ENCODE measurements at regions not wholly inside any gene's neighbourhood (a gene's known extent, or its start where the extent isn't known, plus 50 kb on each side); places are given as distances from the start of the nearest gene placed in this dataset.
A peak's percentile ranks its signal among the peaks of the same experiment; 100 is the strongest.

DNA sequence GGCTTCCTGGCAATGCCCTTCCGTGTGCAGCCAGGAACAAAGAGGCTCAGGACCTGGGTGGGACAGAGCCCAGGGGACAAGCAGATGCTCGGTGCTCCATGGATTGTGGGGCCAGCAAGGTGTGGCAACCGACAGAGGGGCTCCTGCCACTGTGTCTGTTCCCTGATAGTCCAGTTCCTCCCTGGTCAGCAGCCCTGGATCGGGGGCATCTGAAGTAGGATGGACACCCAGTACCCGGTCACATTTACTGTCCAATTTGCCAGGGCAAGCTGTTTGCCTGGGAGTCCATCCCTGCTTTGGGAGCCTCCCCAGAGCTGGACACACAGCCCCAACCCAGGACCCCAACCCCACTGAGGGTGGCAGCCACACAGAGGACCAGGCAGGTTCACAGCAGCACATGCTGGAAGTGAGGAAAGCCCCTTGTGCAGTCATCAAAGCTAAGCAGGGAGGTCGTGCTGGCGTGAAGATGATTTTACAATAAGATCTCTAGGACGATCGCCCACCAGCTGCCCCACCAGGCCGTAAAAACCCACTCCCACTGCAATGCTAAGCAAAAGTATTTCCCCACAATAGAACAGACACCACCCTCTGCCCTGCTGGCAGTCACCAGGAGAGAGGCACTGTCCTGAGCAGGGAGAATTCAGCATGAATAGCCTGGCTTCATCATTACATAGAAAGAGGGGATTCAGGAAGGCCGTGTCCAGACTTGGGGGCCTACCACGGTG, 141.7 kb downstream of the NDUFA10 start:
- DNase-seq (ENCODE audit: low read depth in 2 of 2, low spot score in 1 of 2) = no peak

DNA sequence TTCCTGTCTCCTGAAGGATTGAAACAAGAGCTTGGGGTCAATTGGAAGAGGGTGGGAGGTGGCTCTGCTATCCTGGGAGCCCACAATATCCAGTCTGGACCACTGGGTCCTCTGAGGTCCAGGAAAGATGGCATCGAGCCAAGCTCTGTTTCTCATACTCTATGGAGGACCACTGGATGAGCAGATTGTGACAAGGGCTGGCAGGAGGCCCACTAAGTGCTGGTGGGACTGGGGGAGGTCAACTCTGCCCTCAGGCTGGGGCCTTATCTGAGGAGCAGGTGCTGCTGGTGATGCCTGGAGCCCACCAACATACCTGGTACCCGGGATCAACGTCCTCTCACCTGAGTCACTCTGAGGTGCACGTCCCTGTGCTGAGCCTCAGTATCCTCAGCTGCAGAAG, 142.4 kb downstream of the NDUFA10 start:
- no peak for DNase-seq (ENCODE audit: low read depth in 2 of 2, low spot score in 1 of 2)

DNA sequence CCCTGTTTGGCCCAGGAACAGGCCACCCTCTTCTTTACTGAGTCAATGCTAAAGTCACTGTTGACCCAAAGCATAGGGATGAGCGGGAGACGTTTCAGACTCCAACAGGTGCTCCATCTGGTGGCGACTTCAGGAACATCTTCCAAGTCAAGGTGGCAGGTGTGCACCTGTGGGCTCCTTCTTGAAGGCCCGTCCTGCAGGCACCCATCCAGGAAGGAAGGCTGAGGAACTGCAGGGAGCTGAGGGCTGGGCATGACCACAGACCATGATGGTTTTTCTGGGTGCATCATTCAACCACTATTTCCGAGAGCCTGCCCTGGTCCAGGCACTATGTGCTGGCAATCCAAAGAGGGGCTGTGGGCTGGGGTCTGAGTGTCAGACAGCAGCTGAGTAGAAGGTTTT, 142.8 kb downstream of the NDUFA10 start:
- peak; percentile 7 to 45 for DNase-seq (ENCODE audit: low read depth in 2 of 2, low spot score in 1 of 2)

DNA sequence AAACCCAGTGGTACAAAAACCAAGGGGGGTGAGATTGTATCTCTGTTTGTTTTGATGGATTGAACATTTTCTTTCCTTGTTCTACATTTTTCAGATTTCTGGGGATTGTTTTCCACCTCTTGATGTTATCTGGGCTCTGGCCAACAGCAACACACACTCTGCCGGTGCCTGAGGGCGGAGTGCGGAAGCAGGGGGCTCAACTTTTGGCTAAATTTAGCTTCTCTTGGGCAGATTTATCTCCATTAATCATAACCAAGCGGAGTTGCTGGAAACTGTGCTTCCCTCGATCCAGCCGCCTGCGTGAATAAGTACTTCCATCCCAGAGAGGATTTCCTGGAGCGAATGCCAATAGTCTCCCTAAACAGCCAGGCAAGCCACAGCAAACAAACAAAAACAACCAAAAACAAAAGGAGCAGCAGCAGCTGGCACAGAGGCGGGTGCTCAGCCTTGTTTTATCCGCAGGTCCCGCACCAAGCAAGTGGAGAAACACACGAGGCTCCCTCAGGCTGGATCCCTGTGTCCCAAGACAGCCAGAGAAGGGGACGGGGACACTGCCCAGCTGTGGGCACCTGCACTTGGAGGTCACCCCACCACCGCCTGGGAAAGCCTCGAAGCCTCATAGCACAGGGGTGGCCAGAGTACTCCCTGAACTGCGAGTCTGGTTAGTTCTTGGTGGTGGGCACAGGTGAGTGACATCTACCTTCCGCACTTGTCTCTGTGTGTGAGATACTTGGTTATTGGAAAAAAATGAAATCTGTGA, 143.4 kb downstream of the NDUFA10 start:
- DNase-seq (ENCODE audit: low read depth in 2 of 2, low spot score in 1 of 2) = no peak

DNA sequence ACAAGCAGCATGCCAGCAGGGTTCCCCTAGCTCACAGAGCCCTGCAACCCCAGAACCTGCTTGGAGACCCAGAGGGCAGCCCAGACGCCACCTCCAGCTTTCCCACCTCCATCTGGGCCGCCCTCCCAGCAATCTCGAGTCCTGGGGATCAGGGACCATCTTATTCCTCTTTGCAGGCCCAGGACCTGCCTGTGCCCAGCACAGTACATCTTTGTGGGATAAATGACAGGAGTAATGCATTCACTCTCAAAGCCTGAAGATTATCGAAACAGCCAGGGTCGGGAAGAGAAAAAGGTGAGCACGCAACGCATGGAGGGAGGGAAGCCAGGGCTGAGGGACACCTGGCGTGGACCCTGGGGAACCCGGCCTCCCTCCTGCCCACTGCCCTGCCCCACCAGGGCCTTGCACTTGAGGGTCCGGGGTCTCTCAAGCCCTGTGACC, 144.1 kb downstream of the NDUFA10 start:
- DNase-seq (ENCODE audit: low read depth in 2 of 2, low spot score in 1 of 2) = no peak

DNA sequence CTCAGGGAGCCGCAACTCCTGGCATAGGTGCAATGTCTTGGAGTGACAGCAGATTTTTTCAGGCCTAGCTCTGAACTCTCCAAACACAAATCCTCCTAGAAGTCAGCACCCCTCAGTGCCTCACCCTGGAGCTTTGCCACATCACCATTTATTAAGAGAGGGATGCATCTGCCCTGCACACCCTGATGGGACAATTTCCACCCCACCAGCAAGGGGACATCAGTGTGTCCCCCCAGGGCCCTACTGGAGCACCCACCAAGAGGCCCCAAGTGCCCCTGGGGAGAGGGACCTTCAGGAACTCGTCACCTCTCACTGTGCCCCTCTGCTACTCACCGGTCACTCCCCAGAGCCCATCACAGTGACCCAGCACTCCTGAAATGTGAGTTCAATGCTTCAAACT, 144.7 kb downstream of the NDUFA10 start:
- DNase-seq (ENCODE audit: low read depth in 2 of 2, low spot score in 1 of 2) = no peak

DNA sequence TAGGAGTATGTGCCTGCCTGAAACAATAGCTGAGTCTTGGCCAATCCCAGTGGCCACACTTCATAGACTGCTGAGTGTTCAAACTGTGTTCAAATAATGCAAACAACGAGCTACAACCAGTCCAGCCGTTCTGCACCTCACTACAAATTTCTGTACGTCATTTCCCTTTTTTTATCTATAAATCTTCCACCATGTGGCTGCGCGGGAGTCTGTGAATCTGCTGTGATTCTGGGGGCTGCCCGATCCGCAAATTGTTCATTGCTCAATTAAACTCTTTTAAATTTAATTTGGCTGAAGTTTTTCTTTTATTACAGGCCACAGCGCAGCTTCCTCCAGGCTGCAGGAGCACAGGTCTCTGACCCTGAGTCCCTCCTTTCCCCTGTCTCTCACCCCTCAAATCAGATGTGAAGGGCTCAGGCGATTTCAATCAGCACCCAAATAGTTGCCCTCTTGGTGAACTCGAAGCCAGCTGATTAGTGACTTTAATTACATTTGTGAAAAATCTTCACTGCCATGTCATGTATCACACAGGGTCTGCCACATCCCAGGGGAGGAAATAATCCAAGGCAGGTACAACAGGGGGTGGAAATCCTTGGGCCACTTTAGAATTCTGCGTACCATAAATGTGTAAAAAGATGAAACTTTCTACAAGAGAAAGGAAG, 145.6 kb downstream of the NDUFA10 start:
- DNase-seq (ENCODE audit: low read depth in 2 of 2, low spot score in 1 of 2) = no peak

DNA sequence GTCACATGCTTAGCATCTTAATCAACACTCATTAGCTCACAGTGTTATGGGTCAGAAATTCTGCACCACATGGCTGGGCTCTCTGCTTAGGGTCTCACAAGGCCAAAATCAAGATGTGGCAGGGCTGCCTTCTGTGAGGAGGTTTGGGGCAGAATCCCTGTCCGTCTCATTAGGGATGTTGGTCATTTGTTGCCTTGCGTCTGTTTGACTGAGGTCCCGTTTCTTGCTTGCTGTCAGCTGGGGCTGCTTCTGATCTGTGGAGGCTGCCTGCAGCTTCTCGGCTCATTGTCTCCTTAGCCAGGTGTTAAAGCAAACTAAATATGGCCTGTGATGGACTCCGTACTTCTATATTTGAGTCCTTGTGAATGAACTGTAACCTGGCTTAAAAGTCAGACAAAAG, 146.5 kb downstream of the NDUFA10 start:
- no peak for DNase-seq (ENCODE audit: low read depth in 2 of 2, low spot score in 1 of 2)

DNA sequence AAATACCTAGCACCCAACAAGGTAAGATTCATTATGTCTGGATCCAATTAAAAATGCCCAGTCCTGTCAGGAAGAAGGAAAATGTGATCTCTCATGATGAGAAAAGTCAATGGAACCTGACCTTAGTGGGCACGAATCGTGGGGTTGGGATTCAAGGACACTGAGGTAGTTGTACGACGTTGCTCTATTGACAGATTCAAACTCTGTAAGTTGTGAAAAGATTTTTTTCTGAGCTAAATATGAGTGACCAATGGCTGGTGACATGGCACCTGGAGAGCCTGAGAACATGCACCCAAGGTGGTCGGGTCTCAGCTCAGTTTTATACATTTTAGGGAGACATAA, 148.2 kb downstream of the NDUFA10 start:
- DNase-seq (ENCODE audit: low read depth in 2 of 2, low spot score in 1 of 2) = no peak

DNA sequence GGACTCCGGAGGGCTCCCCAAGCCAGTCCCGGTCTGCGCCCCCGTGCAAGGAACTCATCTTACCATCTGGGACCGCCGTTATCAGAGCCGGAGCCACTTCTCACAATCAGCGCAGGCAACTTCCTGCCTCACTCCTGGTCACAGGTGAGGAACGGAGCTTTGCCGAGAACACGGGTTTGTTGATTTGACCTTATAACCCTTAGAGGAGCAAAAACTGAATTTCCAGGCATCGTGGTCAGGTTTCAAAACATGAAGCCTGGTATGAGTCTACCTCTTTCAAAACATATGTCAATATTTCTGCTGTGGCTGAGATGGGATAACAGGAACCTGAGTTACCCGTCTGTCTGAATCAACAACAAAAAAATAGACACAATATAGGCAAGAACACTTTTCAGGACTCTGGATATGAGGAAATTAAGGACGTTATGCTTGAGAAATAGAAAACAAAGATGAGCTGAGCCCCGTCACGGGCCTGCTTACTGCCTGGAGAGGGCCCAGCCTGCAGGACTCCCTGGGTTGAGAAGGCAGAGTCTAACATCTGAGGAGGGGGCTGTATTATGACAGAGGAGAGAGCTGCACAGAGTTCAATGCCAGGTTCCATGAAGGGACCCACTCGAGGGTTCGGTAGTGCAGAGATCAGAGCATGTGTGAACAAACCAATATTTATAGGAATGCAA, 148.7 kb downstream of the NDUFA10 start:
- DNase-seq (ENCODE audit: low read depth in 2 of 2, low spot score in 1 of 2) = no peak

DNA sequence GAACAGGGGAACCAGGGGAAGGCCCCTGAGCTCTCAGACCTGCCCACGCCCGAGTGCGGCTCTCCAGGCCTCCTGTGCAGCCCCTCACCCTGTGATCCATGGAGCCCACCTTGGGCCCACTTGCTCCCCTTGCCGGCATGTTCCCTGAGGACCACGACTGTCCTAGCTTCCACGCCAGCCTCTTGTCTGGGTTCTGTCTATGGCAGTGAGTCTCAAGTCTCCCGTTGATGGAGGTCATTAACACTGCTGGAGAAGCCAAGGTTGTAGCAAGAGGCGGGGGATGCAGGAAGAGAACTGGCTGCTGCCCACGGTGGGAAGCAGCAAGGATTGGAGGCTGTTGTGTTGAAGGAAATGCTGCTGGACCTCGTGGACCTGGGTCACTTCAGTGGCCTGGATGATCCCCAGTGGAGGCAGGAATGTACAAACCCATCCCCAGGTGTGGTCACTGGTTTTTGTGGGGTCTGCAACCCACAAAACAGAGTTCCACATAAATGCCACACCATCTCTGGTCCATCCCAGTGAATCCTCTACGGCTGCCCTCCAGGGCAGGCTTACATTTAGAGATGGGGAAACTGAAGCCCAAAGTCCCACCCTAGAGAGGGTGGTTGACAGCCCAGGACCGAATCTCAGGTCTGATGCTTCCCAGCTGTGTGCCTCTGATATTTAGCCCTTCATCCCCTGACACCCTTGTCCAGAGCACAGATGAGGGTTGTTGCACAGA, 150.3 kb downstream of the NDUFA10 start:
- DNase-seq (ENCODE audit: low read depth in 2 of 2, low spot score in 1 of 2) = no peak

DNA sequence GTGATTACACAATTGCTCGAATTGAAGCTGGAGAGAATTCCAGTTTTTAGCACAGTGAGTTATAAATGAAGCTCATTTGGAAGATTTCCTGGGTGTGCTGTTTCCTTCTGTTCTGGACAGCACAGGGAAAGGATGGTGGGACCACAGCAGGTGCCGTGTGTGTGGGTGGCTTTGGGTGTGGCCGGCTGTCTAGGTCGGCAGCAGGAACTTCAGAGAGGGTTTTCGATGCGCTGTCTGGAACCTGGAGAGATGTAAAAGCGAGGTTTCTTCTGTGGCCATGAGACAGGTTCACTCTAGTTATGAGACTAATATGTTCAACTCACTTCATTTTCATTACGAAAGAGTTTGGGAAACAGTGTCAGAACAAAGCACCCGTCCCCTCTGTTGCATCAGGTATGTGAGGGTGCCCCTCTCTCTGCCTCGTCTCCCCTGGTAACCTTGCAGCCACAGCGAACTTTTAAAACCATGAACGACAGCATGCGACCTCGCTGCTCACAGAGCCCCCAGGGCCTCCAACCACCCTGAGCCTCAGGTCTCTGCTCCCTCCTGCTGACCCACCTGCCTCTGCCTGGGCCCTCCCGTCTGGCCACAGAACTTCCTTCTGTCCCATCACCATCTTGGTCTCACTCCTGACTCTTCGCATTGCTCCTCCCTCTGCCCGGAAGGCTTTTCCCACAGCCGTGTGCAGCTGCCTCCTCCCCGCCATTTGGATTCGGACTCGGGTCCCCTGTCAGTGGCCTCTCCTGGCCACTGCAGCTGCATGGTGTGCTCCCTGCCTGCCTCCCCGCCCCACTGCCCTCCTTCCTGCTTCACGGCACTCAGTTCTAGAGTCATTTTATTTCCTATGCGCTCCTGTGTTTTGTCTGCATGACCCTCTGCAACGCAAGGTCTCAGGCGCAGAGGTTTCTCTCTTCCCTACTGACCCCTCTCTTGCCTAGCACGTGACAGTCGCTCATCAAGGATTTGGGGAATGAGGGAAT, 151.2 kb downstream of the NDUFA10 start:
- no peak for DNase-seq (ENCODE audit: low read depth in 2 of 2, low spot score in 1 of 2)

DNA sequence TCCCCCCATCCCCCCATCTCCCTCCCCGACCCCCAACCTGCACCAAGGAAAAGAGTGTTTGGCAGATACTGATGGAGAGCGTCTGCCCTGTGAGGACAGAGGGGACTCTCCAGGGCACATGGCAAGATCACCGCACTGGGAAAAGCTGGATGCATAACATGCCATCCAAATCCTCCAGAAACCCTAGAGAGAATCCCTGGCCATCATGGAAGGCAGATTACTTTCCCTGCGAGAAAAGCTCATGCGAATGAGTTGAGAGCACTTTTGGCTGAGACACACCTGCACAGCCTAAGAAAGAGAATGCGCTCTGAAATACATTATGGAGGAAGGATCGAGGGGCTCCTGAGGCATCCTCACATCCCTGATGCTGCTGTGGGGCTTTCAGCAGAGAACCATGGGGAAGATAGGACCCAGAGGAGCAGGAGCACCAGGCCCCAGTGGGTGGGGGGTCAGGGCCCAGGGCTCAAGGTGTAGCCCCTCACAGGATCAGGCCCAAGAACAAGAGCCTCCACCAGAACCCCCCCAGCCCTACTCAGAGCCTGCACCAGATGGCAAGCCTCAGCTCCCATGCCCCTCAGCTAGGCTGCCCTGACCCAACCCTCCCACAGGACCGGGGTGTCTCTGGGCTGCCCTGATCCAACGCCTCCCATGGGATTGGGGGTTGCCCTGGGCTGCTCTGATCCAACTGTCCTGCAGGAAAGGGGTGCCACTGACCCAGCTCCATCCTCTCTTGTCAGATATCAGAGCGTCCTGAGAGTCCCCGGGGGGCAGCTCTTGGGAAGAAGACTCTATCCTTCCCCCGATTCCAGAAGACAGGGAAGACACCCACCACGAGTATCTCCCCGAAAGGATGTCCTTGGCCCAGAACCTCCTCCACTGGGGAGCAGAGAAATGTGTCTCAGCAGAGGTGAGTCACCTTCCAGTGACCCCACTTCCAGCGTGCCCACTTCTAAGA, 153.4 kb downstream of the NDUFA10 start:
- DNase-seq (ENCODE audit: low read depth in 2 of 2, low spot score in 1 of 2) = no peak

DNA sequence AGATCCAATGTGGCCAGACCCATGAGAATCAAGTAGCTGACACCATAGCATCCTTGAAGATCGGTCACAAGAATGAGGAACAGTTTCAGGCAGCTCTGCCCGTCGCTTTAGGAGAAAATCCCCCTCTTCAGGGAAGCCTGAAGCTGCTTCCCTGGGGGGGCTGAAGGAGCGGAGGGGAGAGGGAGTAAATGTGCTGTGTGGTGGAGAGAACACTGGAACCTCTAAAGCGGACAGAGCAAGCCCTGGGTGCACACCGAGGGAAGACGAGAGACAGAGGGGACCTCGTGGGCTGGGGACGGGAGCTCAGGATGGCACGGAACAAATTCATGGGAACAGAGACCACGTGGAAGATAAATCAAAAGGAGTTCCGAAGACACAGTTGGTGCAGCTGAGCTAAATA, 154.3 kb downstream of the NDUFA10 start:
- DNase-seq (ENCODE audit: low read depth in 2 of 2, low spot score in 1 of 2) = no peak

DNA sequence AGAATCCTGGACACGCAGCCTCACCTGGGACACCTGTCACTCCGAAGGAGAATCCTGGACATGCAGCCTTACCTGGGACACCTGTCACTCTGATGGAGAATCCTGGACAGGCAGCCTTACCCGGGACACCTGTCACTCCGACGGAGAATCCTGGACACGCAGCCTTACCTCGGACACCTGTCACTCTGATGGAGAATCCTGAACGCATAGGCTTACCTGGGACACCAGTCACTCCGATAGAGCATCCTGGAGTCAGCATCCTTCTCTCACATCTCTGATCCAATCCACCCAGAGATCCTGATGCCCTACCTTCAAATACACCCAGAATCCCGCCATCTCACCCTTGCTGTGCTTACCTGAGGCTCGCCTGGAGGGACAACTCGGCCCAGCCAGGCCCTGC, 154.9 kb downstream of the NDUFA10 start:
- DNase-seq (ENCODE audit: low read depth in 2 of 2, low spot score in 1 of 2) = no peak

DNA sequence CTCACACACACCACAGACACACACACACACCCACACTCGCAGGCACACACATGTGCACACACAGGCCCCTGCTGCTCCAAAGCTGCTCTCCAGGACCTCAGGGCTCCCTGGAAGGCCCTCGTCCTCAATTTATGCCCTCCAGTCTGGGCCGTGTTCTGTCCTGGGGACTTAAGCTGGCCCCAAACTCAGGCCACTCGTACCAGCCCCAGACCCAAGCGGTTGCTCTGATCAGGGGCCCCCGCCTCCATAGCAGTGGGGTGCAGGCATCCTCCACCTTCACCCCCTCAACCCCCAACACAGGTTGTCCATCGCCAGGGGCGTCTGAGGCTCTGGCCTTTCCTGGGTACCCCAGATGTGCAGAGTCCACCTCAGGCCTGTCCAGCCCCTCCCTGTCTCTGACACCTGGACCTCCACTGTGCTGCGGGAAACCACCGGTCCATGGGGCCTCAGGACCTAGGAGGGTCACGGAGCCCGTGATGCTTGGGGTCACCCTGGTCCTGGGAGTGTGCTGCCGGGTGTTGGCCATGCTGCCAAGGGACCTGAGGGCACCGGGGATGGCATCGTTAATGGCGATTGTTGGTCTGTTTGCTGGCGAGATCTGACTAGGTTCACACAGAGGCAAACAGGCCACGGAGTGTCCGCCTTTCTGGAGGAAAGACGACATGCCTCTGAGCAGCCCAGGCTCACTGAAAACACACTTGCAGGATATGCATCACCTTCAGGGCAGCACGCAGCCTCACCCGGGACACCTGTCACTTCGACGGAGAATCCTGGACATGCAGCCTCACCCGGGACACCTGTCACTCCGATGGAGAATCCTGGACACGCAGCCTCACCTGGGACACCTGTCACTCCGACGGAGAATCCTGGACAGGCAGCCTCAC, 155.6 kb downstream of the NDUFA10 start:
- DNase-seq (ENCODE audit: low read depth in 2 of 2, low spot score in 1 of 2) = no peak

DNA sequence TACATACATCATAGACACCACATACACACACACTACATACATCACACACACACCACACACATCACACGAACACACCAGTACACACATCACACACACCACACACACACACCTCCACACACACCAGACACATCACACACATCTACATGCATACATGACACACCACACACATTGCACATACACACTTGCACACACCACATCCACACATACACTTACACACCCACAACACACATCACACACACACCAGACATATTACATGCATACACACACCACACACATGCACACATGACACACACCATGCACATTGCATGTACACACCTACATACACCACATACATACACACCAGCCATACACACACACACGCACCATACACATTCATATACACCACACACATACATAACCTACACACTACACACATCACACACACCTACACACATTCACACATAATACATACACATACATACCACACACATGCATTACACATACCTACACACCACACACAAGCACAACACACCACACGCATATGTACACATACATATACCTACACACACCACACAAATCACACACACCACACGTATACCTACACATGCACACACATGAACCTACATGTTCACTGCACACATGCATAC, 156.5 kb downstream of the NDUFA10 start:
- DNase-seq (ENCODE audit: low read depth in 2 of 2, low spot score in 1 of 2) = no peak

Measured in stimulated activated CD8-positive, alpha-beta memory T cell treated with anti-CD3 and anti-CD28 coated beads, Interleukin-4, amount 100 ng/mL, for 1 hour (primary cell).